ENCODE measurements at regions not wholly inside any gene's neighbourhood (a gene's known extent, or its start where the extent isn't known, plus 50 kb on each side); places are given as distances from the start of the nearest gene placed in this dataset.

DNA sequence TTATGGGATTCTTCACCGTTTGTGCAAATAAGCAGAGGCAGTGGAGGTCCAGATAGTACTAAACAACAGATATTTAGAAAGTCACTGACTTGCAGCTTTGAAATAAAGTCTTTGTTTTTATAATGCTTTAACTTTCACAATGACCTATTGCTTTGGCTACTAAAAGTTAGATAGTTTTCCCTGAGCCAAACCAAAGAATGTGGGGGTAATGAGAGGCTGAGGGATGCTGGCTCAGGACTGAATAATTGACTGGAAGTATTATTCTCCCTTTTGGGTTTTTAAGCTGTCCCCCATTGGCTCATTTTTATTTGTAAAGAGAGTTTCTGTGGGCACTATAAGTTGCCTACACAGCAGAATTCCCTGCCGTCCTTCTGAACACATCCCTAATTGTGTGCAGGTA, 99.2 kb upstream of the ACTBL2 start:
- no peaks in the 10 kb centered on the region for H3K4me1 Mint-ChIP-seq
- ChIA-PET CTCF (ENCODE audit: partially characterized antibody) (no interaction called here), POLR2A (ENCODE audit: partially characterized antibody) (no interaction called here)
- DNase-seq = no peak
- peaks cover 2 to 14% (median 5%) of the 10 kb centered on the region in 8 donors for H3K9me3 Mint-ChIP-seq
- intact Hi-C loops (cut with micrococcal nuclease) = no loop called here
- Histone ChIP-seq H3K4me3 (ENCODE audit: low read length in 2 of 2) (no peak overlapping the region), H3K9me3 (ENCODE audit: control insufficient read depth in 1 of 2, low read length in 2 of 2) (no peaks in the 10 kb centered on the region), H3K27ac (ENCODE audit: low read depth, low read length) (no peak overlapping the region), H3K4me1 (ENCODE audit: insufficient read depth, low read length) (no peaks in the 10 kb centered on the region), H3K36me3 (ENCODE audit: insufficient read depth, low read length) (no peaks in the 10 kb centered on the region), H3K27me3 (ENCODE audit: insufficient read depth, low read length) (no peaks in the 10 kb centered on the region)
- peaks cover 5 to 7% of the 10 kb centered on the region in 2 donors for H3K27me3 Mint-ChIP-seq
- no peak overlapping the region for H3K4me3 Mint-ChIP-seq
- no peak overlapping the region for H3K27ac Mint-ChIP-seq
- H3K36me3 Mint-ChIP-seq = peaks cover 0 to 3% of the 10 kb centered on the region in 2 donors

DNA sequence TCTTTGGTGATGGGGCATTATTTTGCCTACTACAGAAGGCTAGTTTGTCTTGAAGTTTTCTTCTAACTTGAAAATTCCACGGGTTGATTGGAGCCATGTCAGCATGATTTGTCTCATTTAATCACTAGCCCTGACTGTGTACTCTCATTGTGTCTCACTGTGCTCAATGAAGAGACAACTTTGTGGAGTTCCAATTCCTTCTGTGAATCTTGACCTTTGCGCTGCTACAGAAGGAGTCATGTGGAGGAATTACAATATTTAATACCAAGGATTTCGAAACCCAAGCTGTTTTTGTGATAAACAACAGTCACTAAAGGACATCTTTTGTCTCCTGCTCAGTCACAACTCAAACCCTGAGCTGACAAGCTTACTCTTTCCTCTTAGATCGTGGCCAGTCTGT, 98.6 kb upstream of the ACTBL2 start:
- Histone ChIP-seq H3K36me3 (ENCODE audit: insufficient read depth, low read length) (no peaks in the 10 kb centered on the region), H3K9me3 (ENCODE audit: control insufficient read depth in 1 of 2, low read length in 2 of 2) (no peaks in the 10 kb centered on the region), H3K4me1 (ENCODE audit: insufficient read depth, low read length) (no peaks in the 10 kb centered on the region), H3K27ac (ENCODE audit: low read depth, low read length) (no peak overlapping the region), H3K4me3 (ENCODE audit: low read length in 2 of 2) (no peak overlapping the region), H3K27me3 (ENCODE audit: insufficient read depth, low read length) (no peaks in the 10 kb centered on the region)
- Mint-ChIP-seq H3K36me3 (peaks cover 0 to 3% of the 10 kb centered on the region in 2 donors), H3K4me1 (no peaks in the 10 kb centered on the region), H3K4me3 (peak overlapping the region in 1 of 8 donors; percentile 63), H3K27me3 (peaks cover 5 to 7% of the 10 kb centered on the region in 2 donors), H3K27ac (no peak overlapping the region), H3K9me3 (peaks cover 2 to 14% (median 5%) of the 10 kb centered on the region in 8 donors)
- ChIA-PET CTCF (ENCODE audit: partially characterized antibody) (no interaction called here), POLR2A (ENCODE audit: partially characterized antibody) (no interaction called here)
- no peak for DNase-seq
- intact Hi-C loops (cut with micrococcal nuclease) = no loop called here

DNA sequence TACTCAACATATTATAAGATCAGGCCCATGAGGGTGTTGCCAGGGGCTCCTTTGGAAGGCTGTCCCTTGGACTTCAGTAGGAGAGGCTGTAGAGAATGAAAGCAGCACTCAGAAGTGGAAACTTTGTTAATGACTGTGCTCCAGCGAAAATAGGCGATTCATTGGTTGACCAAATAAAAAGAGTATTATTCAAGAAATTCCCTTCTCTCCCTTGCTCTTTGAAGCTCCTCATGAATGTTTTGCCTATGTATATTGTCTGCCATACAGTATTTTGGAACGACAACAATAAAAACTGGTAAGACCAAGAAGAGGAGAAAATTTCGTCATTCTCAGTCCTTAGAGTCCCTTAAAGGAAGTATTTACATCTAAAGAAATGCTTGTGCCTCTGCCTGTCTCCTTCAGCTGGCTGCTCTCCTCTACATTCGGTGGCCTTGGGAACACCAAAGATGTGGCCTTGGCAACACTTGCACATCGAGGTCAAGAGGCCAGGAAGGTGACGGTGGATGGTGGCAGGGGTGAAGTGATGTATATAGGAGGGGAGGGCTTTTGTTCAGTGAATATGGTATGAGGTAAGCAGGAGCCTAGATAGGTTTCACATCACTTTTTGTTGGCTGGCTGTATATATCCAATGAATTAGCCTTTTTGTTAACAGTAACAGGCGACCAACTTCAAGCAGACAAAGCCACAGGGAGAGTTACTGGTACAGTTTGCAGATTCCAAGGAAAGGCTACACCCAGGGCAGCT, 95.0 kb upstream of the ACTBL2 start:
- ChIA-PET CTCF (ENCODE audit: partially characterized antibody) (interaction anchor here (1.4 kb wide), 1 partner anchor 73 kb away, joined by 4 read pairs; no protein-coding TSS in a partner anchor), POLR2A (ENCODE audit: partially characterized antibody) (no interaction called here)
- no peak for DNase-seq
- H3K27me3 ChIP-seq (ENCODE audit: insufficient read depth, low read length) = no peaks in the 10 kb centered on the region
- H3K9me3 Mint-ChIP-seq = peaks cover 0 to 12% (median 4%) of the 10 kb centered on the region in 8 donors
- H3K4me3 Mint-ChIP-seq = no peak overlapping the region
- H3K27ac ChIP-seq (ENCODE audit: low read depth, low read length) = no peak overlapping the region
- no peaks in the 10 kb centered on the region for H3K4me1 ChIP-seq (ENCODE audit: insufficient read depth, low read length)
- H3K27me3 Mint-ChIP-seq = peaks cover 0 to 5% of the 10 kb centered on the region in 2 donors
- H3K4me1 Mint-ChIP-seq = no peaks in the 10 kb centered on the region
- H3K27ac Mint-ChIP-seq = no peak overlapping the region
- H3K36me3 Mint-ChIP-seq = no peaks in the 10 kb centered on the region
- H3K4me3 ChIP-seq (ENCODE audit: low read length in 2 of 2) = no peak overlapping the region
- no peaks in the 10 kb centered on the region for H3K9me3 ChIP-seq (ENCODE audit: control insufficient read depth in 1 of 2, low read length in 2 of 2)
- intact Hi-C loops (cut with micrococcal nuclease) = no loop called here
- no peaks in the 10 kb centered on the region for H3K36me3 ChIP-seq (ENCODE audit: insufficient read depth, low read length)

DNA sequence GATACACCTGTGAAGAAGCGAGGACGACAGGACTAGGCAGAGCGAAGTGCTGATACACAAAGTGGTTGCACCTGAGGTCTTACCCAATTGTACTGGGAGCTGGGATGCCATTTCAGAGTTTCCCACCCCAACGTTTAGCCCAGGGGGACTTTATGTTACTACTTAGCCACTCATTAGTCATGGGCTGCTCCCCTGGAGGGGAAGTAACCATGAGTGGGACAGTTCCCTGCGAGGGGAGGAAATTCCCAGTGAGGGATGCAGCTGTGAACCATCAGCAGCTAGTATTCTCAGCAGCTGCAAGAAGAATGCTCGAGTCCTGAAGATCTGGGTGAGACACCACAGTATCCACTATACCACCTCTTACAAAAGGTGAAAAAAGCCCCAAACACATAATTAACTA, 93.7 kb upstream of the ACTBL2 start:
- Histone ChIP-seq H3K9me3 (ENCODE audit: control insufficient read depth in 1 of 2, low read length in 2 of 2) (no peaks in the 10 kb centered on the region), H3K27ac (ENCODE audit: low read depth, low read length) (no peak overlapping the region), H3K36me3 (ENCODE audit: insufficient read depth, low read length) (no peaks in the 10 kb centered on the region), H3K27me3 (ENCODE audit: insufficient read depth, low read length) (no peaks in the 10 kb centered on the region), H3K4me1 (ENCODE audit: insufficient read depth, low read length) (no peaks in the 10 kb centered on the region), H3K4me3 (ENCODE audit: low read length in 2 of 2) (no peak overlapping the region)
- Mint-ChIP-seq H3K27me3 (peaks cover 0 to 5% of the 10 kb centered on the region in 2 donors), H3K9me3 (peaks cover 0 to 10% (median 3%) of the 10 kb centered on the region in 8 donors), H3K27ac (no peak overlapping the region), H3K4me3 (no peak overlapping the region), H3K36me3 (no peaks in the 10 kb centered on the region), H3K4me1 (no peaks in the 10 kb centered on the region)
- intact Hi-C loops (cut with micrococcal nuclease) = no loop called here
- POLR2A ChIA-PET (ENCODE audit: partially characterized antibody) = no interaction called here
- CTCF ChIA-PET (ENCODE audit: partially characterized antibody) = interaction anchor here (1.4 kb wide), 1 partner anchor 74 kb away, joined by 4 read pairs; no protein-coding TSS in a partner anchor
- no peak for DNase-seq

DNA sequence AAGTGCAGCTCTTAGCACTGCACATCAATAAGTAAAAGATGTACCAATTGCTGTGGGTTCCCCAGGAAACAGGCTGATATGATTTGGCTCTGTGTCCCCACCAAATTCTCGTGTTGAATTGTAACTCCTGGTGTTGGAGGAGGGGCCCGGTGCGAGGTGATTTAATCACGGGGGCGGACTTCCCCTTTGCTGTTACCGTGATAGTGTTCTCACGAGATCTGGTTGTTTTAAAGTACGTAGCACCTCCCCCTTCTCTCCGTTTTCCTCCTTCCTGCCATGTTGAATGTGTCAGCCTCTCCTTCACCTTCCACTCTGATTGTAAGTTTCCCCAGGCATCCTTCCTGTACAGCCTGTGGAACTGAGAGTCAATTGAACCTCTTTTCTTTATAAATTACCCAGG, 93.2 kb upstream of the ACTBL2 start:
- CTCF ChIA-PET (ENCODE audit: partially characterized antibody) = no interaction called here
- H3K4me3 Mint-ChIP-seq = no peak overlapping the region
- H3K27me3 Mint-ChIP-seq = peaks cover 0 to 6% of the 10 kb centered on the region in 2 donors
- H3K4me1 Mint-ChIP-seq = no peaks in the 10 kb centered on the region
- DNase-seq = no peak
- no peaks in the 10 kb centered on the region for H3K4me1 ChIP-seq (ENCODE audit: insufficient read depth, low read length)
- peaks cover 0 to 5% (median 3%) of the 10 kb centered on the region in 8 donors for H3K9me3 Mint-ChIP-seq
- H3K36me3 Mint-ChIP-seq = no peaks in the 10 kb centered on the region
- intact Hi-C loops (cut with micrococcal nuclease) = no loop called here
- no peaks in the 10 kb centered on the region for H3K36me3 ChIP-seq (ENCODE audit: insufficient read depth, low read length)
- H3K9me3 ChIP-seq (ENCODE audit: control insufficient read depth in 1 of 2, low read length in 2 of 2) = no peaks in the 10 kb centered on the region
- POLR2A ChIA-PET (ENCODE audit: partially characterized antibody) = no interaction called here
- no peak overlapping the region for H3K4me3 ChIP-seq (ENCODE audit: low read length in 2 of 2)
- no peak overlapping the region for H3K27ac Mint-ChIP-seq
- no peak overlapping the region for H3K27ac ChIP-seq (ENCODE audit: low read depth, low read length)
- no peaks in the 10 kb centered on the region for H3K27me3 ChIP-seq (ENCODE audit: insufficient read depth, low read length)

DNA sequence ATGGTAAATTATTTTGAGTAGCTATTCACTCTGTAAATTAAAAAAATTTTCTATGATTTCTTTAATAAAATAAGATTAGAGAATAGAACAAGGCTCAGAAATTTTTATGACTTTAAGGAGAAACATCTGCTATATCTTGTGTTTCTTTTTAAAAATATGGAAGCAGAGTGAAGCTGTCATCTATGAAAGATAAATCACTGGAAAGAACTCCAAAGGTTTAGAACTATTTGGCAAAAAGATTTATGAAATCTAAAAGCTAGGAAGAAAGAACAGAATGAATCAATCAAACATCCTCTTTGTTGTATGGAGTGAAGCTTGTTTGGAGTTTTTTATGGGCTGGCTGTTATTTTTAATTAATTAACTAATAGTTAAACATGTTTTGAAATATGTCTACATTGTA, 89.8 kb upstream of the ACTBL2 start:
- no peaks in the 10 kb centered on the region for H3K9me3 ChIP-seq (ENCODE audit: control insufficient read depth in 1 of 2, low read length in 2 of 2)
- no peak overlapping the region for H3K27ac Mint-ChIP-seq
- H3K4me1 Mint-ChIP-seq = no peaks in the 10 kb centered on the region
- ChIA-PET POLR2A (ENCODE audit: partially characterized antibody) (interaction anchor here (0.6 kb wide), 1 partner anchor 1505 kb away, joined by 6 read pairs; no protein-coding TSS in a partner anchor), CTCF (ENCODE audit: partially characterized antibody) (no interaction called here)
- peaks cover 0 to 3% (median 0%) of the 10 kb centered on the region in 8 donors for H3K9me3 Mint-ChIP-seq
- peaks cover 0 to 3% of the 10 kb centered on the region in 2 donors for H3K27me3 Mint-ChIP-seq
- intact Hi-C loops (cut with micrococcal nuclease) = no loop called here
- DNase-seq = no peak
- H3K4me1 ChIP-seq (ENCODE audit: insufficient read depth, low read length) = no peaks in the 10 kb centered on the region
- no peaks in the 10 kb centered on the region for H3K36me3 ChIP-seq (ENCODE audit: insufficient read depth, low read length)
- no peaks in the 10 kb centered on the region for H3K36me3 Mint-ChIP-seq
- H3K27me3 ChIP-seq (ENCODE audit: insufficient read depth, low read length) = no peaks in the 10 kb centered on the region
- H3K4me3 ChIP-seq (ENCODE audit: low read length in 2 of 2) = no peak overlapping the region
- no peak overlapping the region for H3K27ac ChIP-seq (ENCODE audit: low read depth, low read length)
- H3K4me3 Mint-ChIP-seq = no peak overlapping the region

DNA sequence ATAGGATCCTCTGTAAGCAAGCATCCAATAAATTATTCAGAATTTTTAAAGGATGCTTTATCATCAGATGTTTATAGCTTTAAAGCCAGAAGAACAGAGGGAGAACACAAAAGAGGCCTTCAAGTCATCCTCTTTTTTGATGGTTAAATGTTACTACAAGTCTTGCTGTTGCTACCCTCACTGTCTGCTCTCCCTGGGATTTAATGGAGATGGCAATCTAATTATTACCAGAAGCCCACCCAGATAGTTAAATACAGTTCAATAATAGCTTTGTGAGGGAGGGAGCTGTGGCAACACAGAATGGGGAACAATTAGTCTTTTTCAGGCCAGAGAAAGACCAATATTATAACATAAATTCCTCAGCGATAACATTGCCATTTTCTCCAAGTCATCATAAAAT, 87.0 kb upstream of the ACTBL2 start:
- intact Hi-C loops (cut with micrococcal nuclease) = no loop called here

More for the DNA sequence above, 87.0 kb upstream of the ACTBL2 start:
- POLR2A ChIA-PET (ENCODE audit: partially characterized antibody) = no interaction called here
- Mint-ChIP-seq H3K36me3 (no peaks in the 10 kb centered on the region), H3K27me3 (peaks cover 0 to 5% of the 10 kb centered on the region in 2 donors), H3K4me1 (no peaks in the 10 kb centered on the region), H3K9me3 (peaks cover 0 to 3% (median 0%) of the 10 kb centered on the region in 8 donors), H3K27ac (no peak overlapping the region), H3K4me3 (no peak overlapping the region)
- H3K27me3 ChIP-seq (ENCODE audit: insufficient read depth, low read length) = no peaks in the 10 kb centered on the region
- H3K4me3 ChIP-seq (ENCODE audit: low read length in 2 of 2) = no peak overlapping the region
- H3K36me3 ChIP-seq (ENCODE audit: insufficient read depth, low read length) = no peaks in the 10 kb centered on the region
- H3K27ac ChIP-seq (ENCODE audit: low read depth, low read length) = no peak overlapping the region
- no peaks in the 10 kb centered on the region for H3K9me3 ChIP-seq (ENCODE audit: control insufficient read depth in 1 of 2, low read length in 2 of 2)
- H3K4me1 ChIP-seq (ENCODE audit: insufficient read depth, low read length) = no peaks in the 10 kb centered on the region
- CTCF ChIA-PET (ENCODE audit: partially characterized antibody) = no interaction called here
- DNase-seq = no peak

Measured in CD4-positive, alpha-beta memory T cell (primary cell).